ENCODE measurements at regions not wholly inside any gene's neighbourhood (a gene's known extent, or its start where the extent isn't known, plus 50 kb on each side); places are given as distances from the start of the nearest gene placed in this dataset.

DNA sequence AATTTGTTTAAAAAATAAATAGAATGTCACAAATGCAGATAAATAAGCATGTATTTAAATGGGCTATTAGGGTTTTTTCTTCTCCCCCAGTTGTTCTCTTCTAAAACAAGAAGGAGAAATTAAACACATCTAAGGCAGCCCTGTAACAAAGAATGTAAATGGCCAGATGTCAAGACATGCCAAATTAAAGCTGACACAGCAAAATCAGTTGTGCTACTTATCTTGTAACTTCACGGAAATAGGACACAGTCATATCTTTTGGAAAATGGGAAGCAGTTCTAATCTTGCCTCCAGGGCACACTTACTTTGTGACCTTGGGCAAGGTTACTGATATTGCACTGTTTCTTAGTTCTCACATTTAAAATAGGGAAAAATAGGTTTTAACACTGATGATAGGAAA, 200.1 kb upstream of the NRXN1 start:
- TF ChIP-seq, protein P1, sequence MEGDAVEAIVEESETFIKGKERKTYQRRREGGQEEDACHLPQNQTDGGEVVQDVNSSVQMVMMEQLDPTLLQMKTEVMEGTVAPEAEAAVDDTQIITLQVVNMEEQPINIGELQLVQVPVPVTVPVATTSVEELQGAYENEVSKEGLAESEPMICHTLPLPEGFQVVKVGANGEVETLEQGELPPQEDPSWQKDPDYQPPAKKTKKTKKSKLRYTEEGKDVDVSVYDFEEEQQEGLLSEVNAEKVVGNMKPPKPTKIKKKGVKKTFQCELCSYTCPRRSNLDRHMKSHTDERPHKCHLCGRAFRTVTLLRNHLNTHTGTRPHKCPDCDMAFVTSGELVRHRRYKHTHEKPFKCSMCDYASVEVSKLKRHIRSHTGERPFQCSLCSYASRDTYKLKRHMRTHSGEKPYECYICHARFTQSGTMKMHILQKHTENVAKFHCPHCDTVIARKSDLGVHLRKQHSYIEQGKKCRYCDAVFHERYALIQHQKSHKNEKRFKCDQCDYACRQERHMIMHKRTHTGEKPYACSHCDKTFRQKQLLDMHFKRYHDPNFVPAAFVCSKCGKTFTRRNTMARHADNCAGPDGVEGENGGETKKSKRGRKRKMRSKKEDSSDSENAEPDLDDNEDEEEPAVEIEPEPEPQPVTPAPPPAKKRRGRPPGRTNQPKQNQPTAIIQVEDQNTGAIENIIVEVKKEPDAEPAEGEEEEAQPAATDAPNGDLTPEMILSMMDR (IDR thresholded peaks at IDR 0.05), result no peak
- TF ChIP-seq RAD21 (conservative IDR thresholded peaks at IDR 0.05 in 1 of 2, IDR thresholded peaks at IDR 0.05 in 1 of 2) (no peak), RFX5 (IDR thresholded peaks at IDR 0.05) (no peak), JUNB (IDR thresholded peaks at IDR 0.05) (no peak), FOSL2 (IDR thresholded peaks at IDR 0.05) (no peak), FOSL2 (CRISPR knock-in tag; IDR thresholded peaks at IDR 0.05) (no peak), SMC3 (IDR thresholded peaks at IDR 0.05) (no peak), HOXA7 (CRISPR knock-in tag; IDR thresholded peaks at IDR 0.05) (no peak), CHD2 (IDR thresholded peaks at IDR 0.05; ENCODE audit: low read length, partially characterized antibody) (no peak), POLR2A (IDR thresholded peaks at IDR 0.05; ENCODE audit: low read length) (no peak), PHF8 (IDR thresholded peaks at IDR 0.05; ENCODE audit: borderline replicate concordance, low read depth) (no peak)

Measured in A549 (cell line).